ENCODE measurements at regions not wholly inside any gene's neighbourhood (a gene's known extent, or its start where the extent isn't known, plus 50 kb on each side); places are given as distances from the start of the nearest gene placed in this dataset.

- no peak for DNase-seq
- ChIA-PET POLR2A (ENCODE audit: partially characterized antibody) (no interaction called here), CTCF (ENCODE audit: partially characterized antibody) (no interaction called here)
- Mint-ChIP-seq H3K36me3 (peaks cover 6 to 8% of the 10 kb centered on the region in 2 donors), H3K4me1 (no peaks in the 10 kb centered on the region), H3K4me3 (no peak overlapping the region), H3K9me3 (peaks cover 6 to 70% (median 49%) of the 10 kb centered on the region in 8 donors), H3K27ac (no peak overlapping the region), H3K27me3 (peaks cover 0 to 1% of the 10 kb centered on the region in 2 donors)
- no peaks in the 10 kb centered on the region for H3K36me3 ChIP-seq (ENCODE audit: insufficient read depth, low read length)
- H3K4me3 ChIP-seq (ENCODE audit: low read length in 2 of 2): no peak overlapping the region
- peaks cover 0 to 4% of the 10 kb centered on the region in 2 donors for H3K9me3 ChIP-seq (ENCODE audit: control insufficient read depth in 1 of 2, low read length in 2 of 2)
- H3K4me1 ChIP-seq (ENCODE audit: insufficient read depth, low read length): no peaks in the 10 kb centered on the region
- intact Hi-C loops (cut with micrococcal nuclease): no loop called here
- H3K27me3 ChIP-seq (ENCODE audit: insufficient read depth, low read length): no peaks in the 10 kb centered on the region
- no peak overlapping the region for H3K27ac ChIP-seq (ENCODE audit: low read depth, low read length)
Observed at GRCh38 chr19:56991912-56992311, 127.9 kb upstream of the USP29 start.

DNA sequence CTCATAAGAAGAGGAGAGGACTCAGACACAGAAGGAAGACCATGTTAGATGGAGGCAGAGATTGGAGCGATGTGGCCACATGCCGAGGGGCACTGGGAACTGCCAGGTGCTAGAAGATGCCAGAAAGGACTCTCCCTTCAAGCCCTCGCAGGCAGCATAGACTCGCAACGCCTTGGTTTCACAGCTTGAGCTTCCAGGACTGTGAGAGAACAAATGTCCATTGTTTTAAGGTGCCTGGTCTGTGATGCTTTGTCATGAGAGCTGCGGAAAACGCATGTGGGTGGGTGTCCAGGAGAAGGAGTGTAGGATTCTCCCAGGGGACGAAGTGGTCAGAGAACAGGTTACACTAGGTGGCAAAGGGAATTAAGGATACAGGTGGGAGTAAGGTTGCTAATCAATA is 125.9 kb upstream of the USP29 start:
- H3K4me3 Mint-ChIP-seq: no peak overlapping the region
- peaks cover 6 to 68% (median 41%) of the 10 kb centered on the region in 8 donors for H3K9me3 Mint-ChIP-seq
- CTCF ChIA-PET (ENCODE audit: partially characterized antibody): no interaction called here
- no peak overlapping the region for H3K27ac Mint-ChIP-seq
- Histone ChIP-seq H3K4me1 (ENCODE audit: insufficient read depth, low read length) (no peaks in the 10 kb centered on the region), H3K36me3 (ENCODE audit: insufficient read depth, low read length) (no peaks in the 10 kb centered on the region), H3K27ac (ENCODE audit: low read depth, low read length) (no peak overlapping the region), H3K9me3 (ENCODE audit: control insufficient read depth in 1 of 2, low read length in 2 of 2) (peaks cover 0 to 4% of the 10 kb centered on the region in 2 donors), H3K4me3 (ENCODE audit: low read length in 2 of 2) (no peak overlapping the region), H3K27me3 (ENCODE audit: insufficient read depth, low read length) (no peaks in the 10 kb centered on the region)
- intact Hi-C loops (cut with micrococcal nuclease): no loop called here
- DNase-seq: no peak
- H3K27me3 Mint-ChIP-seq: peaks cover 0 to 1% of the 10 kb centered on the region in 2 donors
- peaks cover 4 to 8% of the 10 kb centered on the region in 2 donors for H3K36me3 Mint-ChIP-seq
- POLR2A ChIA-PET (ENCODE audit: partially characterized antibody): no interaction called here
- H3K4me1 Mint-ChIP-seq: no peaks in the 10 kb centered on the region

- Mint-ChIP-seq H3K4me1 (no peaks in the 10 kb centered on the region), H3K36me3 (peaks cover 4 to 7% of the 10 kb centered on the region in 2 donors), H3K9me3 (peaks cover 6 to 67% (median 39%) of the 10 kb centered on the region in 8 donors), H3K4me3 (no peak overlapping the region), H3K27ac (no peak overlapping the region), H3K27me3 (peaks cover 0 to 1% of the 10 kb centered on the region in 2 donors)
- Histone ChIP-seq H3K9me3 (ENCODE audit: control insufficient read depth in 1 of 2, low read length in 2 of 2) (peaks cover 0 to 3% of the 10 kb centered on the region in 2 donors), H3K36me3 (ENCODE audit: insufficient read depth, low read length) (no peaks in the 10 kb centered on the region), H3K4me1 (ENCODE audit: insufficient read depth, low read length) (no peaks in the 10 kb centered on the region), H3K27me3 (ENCODE audit: insufficient read depth, low read length) (no peaks in the 10 kb centered on the region), H3K27ac (ENCODE audit: low read depth, low read length) (no peak overlapping the region), H3K4me3 (ENCODE audit: low read length in 2 of 2) (no peak overlapping the region)
- intact Hi-C loops (cut with micrococcal nuclease): no loop called here
- DNase-seq: no peak
- POLR2A ChIA-PET (ENCODE audit: partially characterized antibody): no interaction called here
- CTCF ChIA-PET (ENCODE audit: partially characterized antibody): no interaction called here
Observed at GRCh38 chr19:56994251-56995017, 125.4 kb upstream of the USP29 start.

- Histone ChIP-seq H3K4me3 (ENCODE audit: low read length in 2 of 2) (no peak overlapping the region), H3K27me3 (ENCODE audit: insufficient read depth, low read length) (no peaks in the 10 kb centered on the region), H3K9me3 (ENCODE audit: control insufficient read depth in 1 of 2, low read length in 2 of 2) (no peaks in the 10 kb centered on the region), H3K27ac (ENCODE audit: low read depth, low read length) (no peak overlapping the region), H3K36me3 (ENCODE audit: insufficient read depth, low read length) (no peaks in the 10 kb centered on the region), H3K4me1 (ENCODE audit: insufficient read depth, low read length) (no peaks in the 10 kb centered on the region)
- intact Hi-C loops (cut with micrococcal nuclease): no loop called here
- Mint-ChIP-seq H3K27me3 (peaks cover 0 to 1% of the 10 kb centered on the region in 2 donors), H3K27ac (no peak overlapping the region), H3K4me1 (no peaks in the 10 kb centered on the region), H3K4me3 (no peak overlapping the region), H3K9me3 (peaks cover 2 to 63% (median 32%) of the 10 kb centered on the region in 8 donors), H3K36me3 (peaks cover 4% of the 10 kb centered on the region in 2 donors)
- CTCF ChIA-PET (ENCODE audit: partially characterized antibody): no interaction called here
- POLR2A ChIA-PET (ENCODE audit: partially characterized antibody): no interaction called here
- no peak for DNase-seq
Observed at GRCh38 chr19:56995303-56995702, 124.5 kb upstream of the USP29 start.

GRCh38 chr19:57002195-57002601 is 117.6 kb upstream of the USP29 start:
- no peak overlapping the region for H3K4me3 ChIP-seq (ENCODE audit: low read length in 2 of 2)
- no peaks in the 10 kb centered on the region for H3K4me1 ChIP-seq (ENCODE audit: insufficient read depth, low read length)
- Mint-ChIP-seq H3K27ac (no peak overlapping the region), H3K4me3 (no peak overlapping the region), H3K9me3 (peaks cover under 1 to 55% (median 36%) of the 10 kb centered on the region in 8 donors), H3K4me1 (no peaks in the 10 kb centered on the region), H3K36me3 (peaks cover 1 to 8% of the 10 kb centered on the region in 2 donors), H3K27me3 (no peaks in the 10 kb centered on the region)
- POLR2A ChIA-PET (ENCODE audit: partially characterized antibody): no interaction called here
- intact Hi-C loops (cut with micrococcal nuclease): no loop called here
- H3K27me3 ChIP-seq (ENCODE audit: insufficient read depth, low read length): no peaks in the 10 kb centered on the region
- no peaks in the 10 kb centered on the region for H3K36me3 ChIP-seq (ENCODE audit: insufficient read depth, low read length)
- H3K9me3 ChIP-seq (ENCODE audit: control insufficient read depth in 1 of 2, low read length in 2 of 2): no peaks in the 10 kb centered on the region
- CTCF ChIA-PET (ENCODE audit: partially characterized antibody): no interaction called here
- no peak for DNase-seq
- no peak overlapping the region for H3K27ac ChIP-seq (ENCODE audit: low read depth, low read length)

DNA sequence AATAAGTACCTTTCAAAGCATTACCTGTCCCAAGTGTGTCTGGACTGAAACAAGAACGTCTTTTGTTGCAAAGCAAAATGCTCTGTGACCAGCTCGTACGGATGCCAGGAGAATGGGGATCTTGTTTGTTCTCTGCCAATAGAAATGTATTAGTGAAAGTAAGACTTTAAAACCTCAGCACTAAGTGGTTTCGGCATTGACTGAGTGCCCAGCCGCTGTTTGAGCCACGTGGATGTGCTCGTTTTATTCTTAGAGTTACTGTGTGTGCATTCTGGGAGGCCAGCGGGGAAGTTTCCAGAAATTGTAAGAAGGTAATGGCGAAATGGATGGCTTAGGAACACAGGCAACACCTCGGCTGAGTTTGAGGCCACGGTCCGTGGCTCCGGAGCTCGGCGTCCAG is 117.1 kb upstream of the USP29 start:
- Mint-ChIP-seq H3K36me3 (peaks cover 1 to 8% of the 10 kb centered on the region in 2 donors), H3K4me1 (no peaks in the 10 kb centered on the region), H3K27ac (no peak overlapping the region), H3K27me3 (no peaks in the 10 kb centered on the region), H3K9me3 (peaks cover 2 to 57% (median 40%) of the 10 kb centered on the region in 8 donors), H3K4me3 (no peak overlapping the region)
- no peak overlapping the region for H3K27ac ChIP-seq (ENCODE audit: low read depth, low read length)
- POLR2A ChIA-PET (ENCODE audit: partially characterized antibody): no interaction called here
- no peaks in the 10 kb centered on the region for H3K4me1 ChIP-seq (ENCODE audit: insufficient read depth, low read length)
- H3K36me3 ChIP-seq (ENCODE audit: insufficient read depth, low read length): no peaks in the 10 kb centered on the region
- intact Hi-C loops (cut with micrococcal nuclease): no loop called here
- DNase-seq: no peak
- no peak overlapping the region for H3K4me3 ChIP-seq (ENCODE audit: low read length in 2 of 2)
- H3K27me3 ChIP-seq (ENCODE audit: insufficient read depth, low read length): no peaks in the 10 kb centered on the region
- no peaks in the 10 kb centered on the region for H3K9me3 ChIP-seq (ENCODE audit: control insufficient read depth in 1 of 2, low read length in 2 of 2)
- CTCF ChIA-PET (ENCODE audit: partially characterized antibody): no interaction called here

GRCh38 chr19:57004418-57004817 is 115.4 kb upstream of the USP29 start:
- Mint-ChIP-seq H3K36me3 (peaks cover 1 to 8% of the 10 kb centered on the region in 2 donors), H3K27ac (no peak overlapping the region), H3K4me1 (no peaks in the 10 kb centered on the region), H3K9me3 (peaks cover 2 to 59% (median 47%) of the 10 kb centered on the region in 8 donors), H3K27me3 (no peaks in the 10 kb centered on the region), H3K4me3 (no peak overlapping the region)
- no peaks in the 10 kb centered on the region for H3K27me3 ChIP-seq (ENCODE audit: insufficient read depth, low read length)
- H3K4me3 ChIP-seq (ENCODE audit: low read length in 2 of 2): no peak overlapping the region
- H3K9me3 ChIP-seq (ENCODE audit: control insufficient read depth in 1 of 2, low read length in 2 of 2): no peaks in the 10 kb centered on the region
- H3K4me1 ChIP-seq (ENCODE audit: insufficient read depth, low read length): no peaks in the 10 kb centered on the region
- ChIA-PET CTCF (ENCODE audit: partially characterized antibody) (no interaction called here), POLR2A (ENCODE audit: partially characterized antibody) (no interaction called here)
- intact Hi-C loops (cut with micrococcal nuclease): no loop called here
- no peak for DNase-seq
- H3K27ac ChIP-seq (ENCODE audit: low read depth, low read length): no peak overlapping the region
- H3K36me3 ChIP-seq (ENCODE audit: insufficient read depth, low read length): no peaks in the 10 kb centered on the region

Data from CD4-positive, alpha-beta memory T cell (primary cell).